ENCODE measurements at regions not wholly inside any gene's neighbourhood (a gene's known extent, or its start where the extent isn't known, plus 50 kb on each side); places are given as distances from the start of the nearest gene placed in this dataset.

DNA sequence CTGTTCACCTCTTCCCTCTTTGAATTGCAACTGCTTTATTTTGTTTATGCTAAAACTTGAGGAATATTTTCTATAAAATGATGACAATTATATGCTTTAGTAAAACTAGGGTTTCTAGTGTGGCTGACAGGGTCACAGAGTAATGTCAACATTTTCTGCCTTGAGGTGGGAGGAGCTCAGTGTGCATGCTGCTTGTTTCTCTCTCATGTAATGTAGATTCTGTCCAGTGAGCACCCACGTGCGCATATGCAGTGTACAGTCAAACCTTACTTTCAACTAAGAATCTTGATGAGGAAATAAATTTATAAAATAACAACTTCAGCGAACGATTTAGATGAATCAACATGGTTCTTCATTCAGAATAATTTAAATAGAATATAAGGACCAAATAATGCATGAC, 603.9 kb downstream of the PCDH17 start:
- no peak overlapping the region for H3K4me2 ChIP-seq (ENCODE audit: low read depth, low read length)
- no peaks in the 10 kb centered on the region for H3K9me2 ChIP-seq (replicated peaks; ENCODE audit: insufficient read depth, low read length)
- H3K79me2 ChIP-seq (ENCODE audit: low read length) = no peaks in the 10 kb centered on the region
- H3K9me3 ChIP-seq (replicated peaks; ENCODE audit: insufficient read depth, low read length) = no peaks in the 10 kb centered on the region
- H3F3A ChIP-seq (ENCODE audit: insufficient read depth, low read length) = no peaks in the 10 kb centered on the region
- H3K27me3 ChIP-seq (replicated peaks; ENCODE audit: insufficient read depth, low read length) = no peaks in the 10 kb centered on the region
- H3K4me3 ChIP-seq (ENCODE audit: low read length) = no peak overlapping the region
- no peak overlapping the region for H2AFZ ChIP-seq (ENCODE audit: low read length)
- TF ChIP-seq, protein P1, sequence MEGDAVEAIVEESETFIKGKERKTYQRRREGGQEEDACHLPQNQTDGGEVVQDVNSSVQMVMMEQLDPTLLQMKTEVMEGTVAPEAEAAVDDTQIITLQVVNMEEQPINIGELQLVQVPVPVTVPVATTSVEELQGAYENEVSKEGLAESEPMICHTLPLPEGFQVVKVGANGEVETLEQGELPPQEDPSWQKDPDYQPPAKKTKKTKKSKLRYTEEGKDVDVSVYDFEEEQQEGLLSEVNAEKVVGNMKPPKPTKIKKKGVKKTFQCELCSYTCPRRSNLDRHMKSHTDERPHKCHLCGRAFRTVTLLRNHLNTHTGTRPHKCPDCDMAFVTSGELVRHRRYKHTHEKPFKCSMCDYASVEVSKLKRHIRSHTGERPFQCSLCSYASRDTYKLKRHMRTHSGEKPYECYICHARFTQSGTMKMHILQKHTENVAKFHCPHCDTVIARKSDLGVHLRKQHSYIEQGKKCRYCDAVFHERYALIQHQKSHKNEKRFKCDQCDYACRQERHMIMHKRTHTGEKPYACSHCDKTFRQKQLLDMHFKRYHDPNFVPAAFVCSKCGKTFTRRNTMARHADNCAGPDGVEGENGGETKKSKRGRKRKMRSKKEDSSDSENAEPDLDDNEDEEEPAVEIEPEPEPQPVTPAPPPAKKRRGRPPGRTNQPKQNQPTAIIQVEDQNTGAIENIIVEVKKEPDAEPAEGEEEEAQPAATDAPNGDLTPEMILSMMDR (IDR thresholded peaks at IDR 0.05; ENCODE audit: low read length) = no peak
- H3K36me3 ChIP-seq (replicated peaks; ENCODE audit: insufficient read depth, low read length) = no peaks in the 10 kb centered on the region
- H3K9ac ChIP-seq (ENCODE audit: low read length) = no peak overlapping the region
- H3K27ac ChIP-seq (ENCODE audit: low read length) = no peak overlapping the region
- H3K4me1 ChIP-seq (ENCODE audit: low read length) = no peaks in the 10 kb centered on the region
- no peak for DNase-seq
- no peaks in the 10 kb centered on the region for H4K20me1 ChIP-seq (ENCODE audit: insufficient read depth, low read length)

DNA sequence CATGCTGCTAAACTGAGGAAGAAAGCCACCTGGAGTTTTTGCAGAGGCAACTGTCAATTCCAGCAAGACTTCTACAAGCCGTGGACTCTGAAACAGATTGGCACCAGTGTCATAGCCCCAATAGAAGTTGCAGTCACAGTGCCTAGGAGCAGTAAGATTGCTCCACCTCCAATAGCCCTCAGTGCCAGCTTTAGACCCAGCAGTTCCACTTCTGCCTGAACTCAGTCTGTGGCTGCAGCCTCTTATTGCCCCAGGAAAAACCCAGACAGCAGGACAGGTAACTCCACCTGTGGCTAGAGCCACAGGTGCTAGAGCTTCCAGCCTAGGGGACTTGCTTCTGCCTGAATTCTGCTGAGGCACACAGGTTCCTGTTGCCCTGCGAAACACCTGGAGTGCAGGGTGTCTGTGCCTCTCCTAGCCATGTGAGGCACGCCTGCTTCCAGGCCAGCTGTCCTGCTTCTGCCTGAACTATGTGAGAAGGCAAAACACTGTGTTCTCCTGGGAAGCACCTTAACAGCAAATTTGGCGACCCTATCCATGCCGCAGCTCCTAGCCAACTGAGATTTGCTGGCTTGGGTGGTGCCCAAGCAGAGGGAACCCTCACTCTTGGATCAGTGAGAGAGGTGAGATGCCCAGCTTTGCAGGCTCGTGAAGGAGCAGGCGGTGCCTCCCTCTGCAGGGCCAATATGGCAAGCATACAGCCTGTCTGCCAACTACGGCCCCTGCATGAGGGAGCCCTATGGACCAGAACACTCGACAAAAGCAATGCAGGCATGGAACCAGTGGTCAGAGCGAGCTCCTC, 607.6 kb downstream of the PCDH17 start:
- Histone ChIP-seq H3K27me3 (replicated peaks; ENCODE audit: insufficient read depth, low read length) (no peaks in the 10 kb centered on the region), H3K27ac (ENCODE audit: low read length) (no peak overlapping the region)
- no peak for DNase-seq

DNA sequence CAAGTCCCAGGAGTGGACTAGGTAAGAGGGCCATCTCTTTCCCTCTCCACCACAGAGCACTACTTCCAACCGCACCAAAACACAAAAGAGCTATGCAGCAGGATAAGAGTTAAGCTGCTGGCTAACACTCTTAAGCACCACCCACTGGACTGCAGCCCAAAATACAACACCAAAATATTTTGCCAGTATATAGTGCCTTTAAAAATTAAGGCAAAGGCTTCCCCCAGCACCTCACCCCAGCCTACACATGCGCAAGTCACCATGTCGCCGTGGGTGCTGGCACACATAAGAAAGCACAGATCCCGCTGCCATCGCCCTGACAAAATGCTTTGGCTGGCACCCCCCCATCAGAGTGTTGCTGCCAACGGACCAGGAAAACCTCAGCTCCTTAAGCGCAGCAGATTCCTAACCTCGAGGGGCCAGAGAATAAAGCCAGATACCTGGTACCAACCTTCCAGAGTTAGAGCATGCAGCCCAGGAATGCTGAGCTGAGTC, 608.3 kb downstream of the PCDH17 start:
- Histone ChIP-seq H2AFZ (ENCODE audit: low read length) (no peak overlapping the region), H3K27ac (ENCODE audit: low read length) (no peak overlapping the region)
- TF ChIP-seq EZH2phosphoT487 (IDR thresholded peaks at IDR 0.05; ENCODE audit: low read length) = no peak
- TF ChIP-seq, protein P1 (IDR thresholded peaks at IDR 0.05; ENCODE audit: low read length) = no peak
- no peak for TF ChIP-seq EZH2 (optimal IDR thresholded peaks at IDR 0.05; ENCODE audit: low read depth, low read length)

More for the DNA sequence above, 607.6 kb downstream of the PCDH17 start:
- Histone ChIP-seq H3K4me2 (ENCODE audit: low read depth, low read length) (no peak overlapping the region), H2AFZ (ENCODE audit: low read length) (no peak overlapping the region), H3K4me3 (ENCODE audit: low read length) (no peak overlapping the region), H3F3A (ENCODE audit: insufficient read depth, low read length) (no peaks in the 10 kb centered on the region), H3K36me3 (replicated peaks; ENCODE audit: insufficient read depth, low read length) (no peaks in the 10 kb centered on the region), H3K9ac (ENCODE audit: low read length) (no peak overlapping the region), H3K9me3 (replicated peaks; ENCODE audit: insufficient read depth, low read length) (no peaks in the 10 kb centered on the region), H3K4me1 (ENCODE audit: low read length) (no peaks in the 10 kb centered on the region), H4K20me1 (ENCODE audit: insufficient read depth, low read length) (no peaks in the 10 kb centered on the region), H3K79me2 (ENCODE audit: low read length) (no peaks in the 10 kb centered on the region), H3K9me2 (replicated peaks; ENCODE audit: insufficient read depth, low read length) (no peaks in the 10 kb centered on the region)
- TF ChIP-seq EZH2phosphoT487 (IDR thresholded peaks at IDR 0.05; ENCODE audit: low read length) (no peak), EZH2 (optimal IDR thresholded peaks at IDR 0.05; ENCODE audit: low read depth, low read length) (no peak)
- TF ChIP-seq, protein P1 (IDR thresholded peaks at IDR 0.05; ENCODE audit: low read length) = no peak

More for the DNA sequence above, 608.3 kb downstream of the PCDH17 start:
- Histone ChIP-seq H3K4me2 (ENCODE audit: low read depth, low read length) (no peak overlapping the region), H3K79me2 (ENCODE audit: low read length) (no peaks in the 10 kb centered on the region), H3K36me3 (replicated peaks; ENCODE audit: insufficient read depth, low read length) (no peaks in the 10 kb centered on the region), H3K4me1 (ENCODE audit: low read length) (no peaks in the 10 kb centered on the region), H3K4me3 (ENCODE audit: low read length) (no peak overlapping the region), H4K20me1 (ENCODE audit: insufficient read depth, low read length) (no peaks in the 10 kb centered on the region), H3F3A (ENCODE audit: insufficient read depth, low read length) (no peaks in the 10 kb centered on the region), H3K9me2 (replicated peaks; ENCODE audit: insufficient read depth, low read length) (no peaks in the 10 kb centered on the region), H3K9ac (ENCODE audit: low read length) (no peak overlapping the region), H3K9me3 (replicated peaks; ENCODE audit: insufficient read depth, low read length) (no peaks in the 10 kb centered on the region), H3K27me3 (replicated peaks; ENCODE audit: insufficient read depth, low read length) (no peaks in the 10 kb centered on the region)
- DNase-seq = no peak
